ENCODE measurements at regions not wholly inside any gene's neighbourhood (a gene's known extent, or its start where the extent isn't known, plus 50 kb on each side); places are given as distances from the start of the nearest gene placed in this dataset.

DNA sequence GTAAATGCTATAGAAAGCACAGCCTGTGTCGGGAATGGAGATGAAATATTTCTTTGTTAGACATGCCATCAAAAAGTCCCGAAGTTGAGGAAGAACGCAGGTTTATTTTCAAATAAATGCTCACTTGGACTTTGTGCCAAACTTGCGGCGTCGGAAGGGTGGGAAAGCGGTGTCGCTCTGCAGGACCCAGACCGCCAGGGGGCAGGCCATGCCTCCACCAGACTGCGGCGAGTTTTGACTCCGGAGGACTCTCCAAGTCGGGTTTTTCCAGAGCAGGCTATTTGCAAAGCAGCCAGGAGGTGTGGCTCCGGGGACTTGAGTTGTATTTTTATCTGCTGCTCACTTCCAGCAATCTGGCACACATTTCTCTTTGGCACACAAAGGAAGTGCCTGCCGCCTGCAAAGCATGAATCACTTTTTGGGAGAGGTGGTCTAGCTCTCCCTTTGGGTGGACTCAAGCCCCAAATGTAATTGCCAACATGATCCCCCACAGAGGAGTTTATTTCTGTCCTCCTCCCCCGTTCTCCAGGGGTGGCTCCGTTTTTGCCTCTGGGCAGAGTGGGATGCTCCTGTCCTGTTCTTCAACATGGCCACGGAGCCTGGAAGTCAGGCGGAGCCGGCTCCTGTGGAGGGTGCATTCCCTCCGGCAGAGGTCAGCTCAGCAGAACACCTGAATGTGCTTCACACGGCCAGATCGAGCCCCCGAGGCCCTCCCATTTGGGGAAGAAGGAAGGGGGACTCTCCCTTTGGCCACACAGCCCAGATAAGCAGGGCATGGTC, 82.3 kb upstream of the GPR26 start (continued):
- no peak for TF ChIP-seq ZNF20 (CRISPR knock-in tag; IDR thresholded peaks at IDR 0.05)
- no peak for TF ChIP-seq ZNF788 (CRISPR knock-in tag; IDR thresholded peaks at IDR 0.05; ENCODE audit: borderline replicate concordance)
- TF ChIP-seq, protein P1, sequence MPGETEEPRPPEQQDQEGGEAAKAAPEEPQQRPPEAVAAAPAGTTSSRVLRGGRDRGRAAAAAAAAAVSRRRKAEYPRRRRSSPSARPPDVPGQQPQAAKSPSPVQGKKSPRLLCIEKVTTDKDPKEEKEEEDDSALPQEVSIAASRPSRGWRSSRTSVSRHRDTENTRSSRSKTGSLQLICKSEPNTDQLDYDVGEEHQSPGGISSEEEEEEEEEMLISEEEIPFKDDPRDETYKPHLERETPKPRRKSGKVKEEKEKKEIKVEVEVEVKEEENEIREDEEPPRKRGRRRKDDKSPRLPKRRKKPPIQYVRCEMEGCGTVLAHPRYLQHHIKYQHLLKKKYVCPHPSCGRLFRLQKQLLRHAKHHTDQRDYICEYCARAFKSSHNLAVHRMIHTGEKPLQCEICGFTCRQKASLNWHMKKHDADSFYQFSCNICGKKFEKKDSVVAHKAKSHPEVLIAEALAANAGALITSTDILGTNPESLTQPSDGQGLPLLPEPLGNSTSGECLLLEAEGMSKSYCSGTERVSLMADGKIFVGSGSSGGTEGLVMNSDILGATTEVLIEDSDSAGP (CRISPR knock-in tag; IDR thresholded peaks at IDR 0.05; ENCODE audit: borderline replicate concordance), result peak; percentile 13; the same call in 1 of the 2 replicates
- TF ChIP-seq, protein P2, sequence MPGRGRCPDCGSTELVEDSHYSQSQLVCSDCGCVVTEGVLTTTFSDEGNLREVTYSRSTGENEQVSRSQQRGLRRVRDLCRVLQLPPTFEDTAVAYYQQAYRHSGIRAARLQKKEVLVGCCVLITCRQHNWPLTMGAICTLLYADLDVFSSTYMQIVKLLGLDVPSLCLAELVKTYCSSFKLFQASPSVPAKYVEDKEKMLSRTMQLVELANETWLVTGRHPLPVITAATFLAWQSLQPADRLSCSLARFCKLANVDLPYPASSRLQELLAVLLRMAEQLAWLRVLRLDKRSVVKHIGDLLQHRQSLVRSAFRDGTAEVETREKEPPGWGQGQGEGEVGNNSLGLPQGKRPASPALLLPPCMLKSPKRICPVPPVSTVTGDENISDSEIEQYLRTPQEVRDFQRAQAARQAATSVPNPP (CRISPR knock-in tag; IDR thresholded peaks at IDR 0.05), result no peak
- TF ChIP-seq, protein P3, sequence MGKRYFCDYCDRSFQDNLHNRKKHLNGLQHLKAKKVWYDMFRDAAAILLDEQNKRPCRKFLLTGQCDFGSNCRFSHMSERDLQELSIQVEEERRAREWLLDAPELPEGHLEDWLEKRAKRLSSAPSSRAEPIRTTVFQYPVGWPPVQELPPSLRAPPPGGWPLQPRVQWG (CRISPR knock-in tag; IDR thresholded peaks at IDR 0.05; ENCODE audit: borderline replicate concordance, low read depth), result no peak
- TF ChIP-seq GPN1 (CRISPR knock-in tag; IDR thresholded peaks at IDR 0.05; ENCODE audit: borderline replicate concordance), result no peak
- no peak for TF ChIP-seq JUN (CRISPR knock-in tag; IDR thresholded peaks at IDR 0.05)
- TF ChIP-seq SIX1 (CRISPR knock-in tag; IDR thresholded peaks at IDR 0.05; ENCODE audit: borderline replicate concordance), result no peak
- TF ChIP-seq, protein P4, sequence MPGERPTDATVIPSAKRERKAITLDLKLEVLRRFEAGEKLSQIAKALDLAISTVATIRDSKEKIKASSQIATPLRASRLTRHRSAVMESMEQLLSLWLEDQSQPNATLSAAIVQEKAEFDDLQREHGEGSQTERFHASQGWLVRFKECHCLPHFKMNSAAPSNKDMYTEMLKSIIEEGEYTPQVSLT (CRISPR knock-in tag; IDR thresholded peaks at IDR 0.05; ENCODE audit: borderline replicate concordance, low read depth), result no peak
- 0 out of 2 replicates have a peak, but pooled peaks have one; percentile 52 for TF ChIP-seq ZNF766 (CRISPR knock-in tag; IDR thresholded peaks at IDR 0.05; ENCODE audit: borderline replicate concordance)
- TF ChIP-seq FOXP1 (IDR thresholded peaks at IDR 0.05), result no peak
- TF ChIP-seq FOXP1 (CRISPR knock-in tag; IDR thresholded peaks at IDR 0.05), result no peak
- no peak for TF ChIP-seq ZNF841 (CRISPR knock-in tag; IDR thresholded peaks at IDR 0.05; ENCODE audit: borderline replicate concordance)
- no peak for TF ChIP-seq JUNB (CRISPR knock-in tag; IDR thresholded peaks at IDR 0.05; ENCODE audit: borderline replicate concordance)
- no peak for TF ChIP-seq AHR (CRISPR knock-in tag; IDR thresholded peaks at IDR 0.05)
- TF ChIP-seq TSC22D2 (CRISPR knock-in tag; IDR thresholded peaks at IDR 0.05; ENCODE audit: borderline replicate concordance), result 0 out of 2 replicates have a peak, but pooled peaks have one; percentile 31
- no peak for TF ChIP-seq ZNF709 (CRISPR knock-in tag; IDR thresholded peaks at IDR 0.05)
- TF ChIP-seq SOX6 (IDR thresholded peaks at IDR 0.05), result no peak
- no peak for TF ChIP-seq SOX6 (CRISPR knock-in tag; IDR thresholded peaks at IDR 0.05)
- TF ChIP-seq, protein P5, sequence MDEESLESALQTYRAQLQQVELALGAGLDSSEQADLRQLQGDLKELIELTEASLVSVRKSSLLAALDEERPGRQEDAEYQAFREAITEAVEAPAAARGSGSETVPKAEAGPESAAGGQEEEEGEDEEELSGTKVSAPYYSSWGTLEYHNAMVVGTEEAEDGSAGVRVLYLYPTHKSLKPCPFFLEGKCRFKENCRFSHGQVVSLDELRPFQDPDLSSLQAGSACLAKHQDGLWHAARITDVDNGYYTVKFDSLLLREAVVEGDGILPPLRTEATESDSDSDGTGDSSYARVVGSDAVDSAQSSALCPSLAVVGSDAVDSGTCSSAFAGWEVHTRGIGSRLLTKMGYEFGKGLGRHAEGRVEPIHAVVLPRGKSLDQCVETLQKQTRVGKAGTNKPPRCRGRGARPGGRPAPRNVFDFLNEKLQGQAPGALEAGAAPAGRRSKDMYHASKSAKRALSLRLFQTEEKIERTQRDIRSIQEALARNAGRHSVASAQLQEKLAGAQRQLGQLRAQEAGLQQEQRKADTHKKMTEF (CRISPR knock-in tag; IDR thresholded peaks at IDR 0.05), result no peak
- TF ChIP-seq ZNF251 (CRISPR knock-in tag; IDR thresholded peaks at IDR 0.05), result no peak
- TF ChIP-seq ADNP (CRISPR knock-in tag; IDR thresholded peaks at IDR 0.05), result no peak
- TF ChIP-seq, protein P6, sequence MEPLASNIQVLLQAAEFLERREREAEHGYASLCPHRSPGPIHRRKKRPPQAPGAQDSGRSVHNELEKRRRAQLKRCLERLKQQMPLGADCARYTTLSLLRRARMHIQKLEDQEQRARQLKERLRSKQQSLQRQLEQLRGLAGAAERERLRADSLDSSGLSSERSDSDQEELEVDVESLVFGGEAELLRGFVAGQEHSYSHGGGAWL (CRISPR knock-in tag; IDR thresholded peaks at IDR 0.05), result no peak
- TF ChIP-seq NFE2 (CRISPR knock-in tag; IDR thresholded peaks at IDR 0.05), result no peak
- peak; percentile 75 for TF ChIP-seq HNF4A (CRISPR knock-in tag; IDR thresholded peaks at IDR 0.05)
- no peak for TF ChIP-seq ZNF672 (CRISPR knock-in tag; IDR thresholded peaks at IDR 0.05)
- no peak for TF ChIP-seq ZNF7 (CRISPR knock-in tag; IDR thresholded peaks at IDR 0.05)
- TF ChIP-seq CHCHD3 (CRISPR knock-in tag; IDR thresholded peaks at IDR 0.05), result no peak

Data from HepG2 (cell line).